Hepatocyte (in vitro differentiated cells): ENCODE measurements at regions not wholly inside any gene's neighbourhood (a gene's known extent, or its start where the extent isn't known, plus 50 kb on each side); places are given as distances from the start of the nearest gene placed in this dataset.

Source experiments
- DNase-seq: peaks from one replicate; pipeline ENCODE4 v3.0.0-alpha.2; 2016; ENCODE audit warnings: low spot score
- H2AFZ ChIP-seq: fragments of 200-600 bp; sonication (generic); 2 replicates; pipeline ENCODE4 v1.6.0; 2016; ENCODE audit warnings: antibody characterized with exemption, mild to moderate bottlenecking
- H3K27ac ChIP-seq: fragments of 200-600 bp; sonication (generic); 2 replicates; pipeline ENCODE4 v1.5.1; 2016; ENCODE audit warnings: mild to moderate bottlenecking
- H3K27me3 ChIP-seq: fragments of 200-600 bp; sonication (generic); 2 replicates; pipeline ENCODE4 v1.6.1; 2016
- H3K36me3 ChIP-seq: fragments of 200-600 bp; sonication (generic); replicated peaks from 2 replicates; pipeline ENCODE4 v1.5.1; 2016; ENCODE audit warnings: low read depth; ENCODE audit not compliant: insufficient read depth
- H3K4me1 ChIP-seq: fragments of 200-600 bp; sonication (generic); 2 replicates; pipeline ENCODE4 v1.5.1; 2016; ENCODE audit warnings: mild to moderate bottlenecking, moderate library complexity; ENCODE audit not compliant: insufficient read depth
- H3K4me2 ChIP-seq: fragments of 200-600 bp; sonication (generic); 2 replicates; pipeline ENCODE4 v1.6.0; 2016
- H3K4me3 ChIP-seq: fragments of 200-600 bp; sonication (generic); 2 replicates; pipeline ENCODE4 v1.5.1; 2016; ENCODE audit warnings: mild to moderate bottlenecking
- H3K79me2 ChIP-seq: fragments of 200-600 bp; sonication (generic); 2 replicates; pipeline ENCODE4 v1.6.0; 2017; ENCODE audit warnings: mild to moderate bottlenecking
- H3K9me2 ChIP-seq: fragments of 200-600 bp; sonication (generic); replicated peaks from 2 replicates; pipeline ENCODE4 v1.6.0; 2017; ENCODE audit warnings: mild to moderate bottlenecking; ENCODE audit not compliant: insufficient read depth
- H3K9me3 ChIP-seq: fragments of 200-600 bp; sonication (generic); 2 replicates; pipeline ENCODE4 v1.5.1; 2016; ENCODE audit warnings: low read depth, mild to moderate bottlenecking
- H4K20me1 ChIP-seq: fragments of 200-600 bp; sonication (generic); 2 replicates; pipeline ENCODE4 v1.6.0; 2016; ENCODE audit warnings: mild to moderate bottlenecking; ENCODE audit not compliant: insufficient read depth, poor library complexity, severe bottlenecking
- EZH2 ChIP-seq: fragments of 200-600 bp; sonication (generic); IDR thresholded peaks from 2 replicates; pipeline ENCODE4 v1.6.1; 2016; ENCODE audit warnings: antibody characterized with exemption, mild to moderate bottlenecking, borderline replicate concordance
- EZH2phosphoT487 ChIP-seq: fragments of 200-600 bp; sonication (generic); IDR thresholded peaks from one replicate; pipeline ENCODE4 v1.6.1; 2018; ENCODE audit warnings: antibody characterized with exemption, mild to moderate bottlenecking, low read depth, moderate library complexity; ENCODE audit not compliant: unreplicated experiment, severe bottlenecking
- WGBS: methylation state at CpG from one replicate; pipeline ENCODE4 v1.1.6; 2016; ENCODE audit warnings: low lambda C conversion rate; ENCODE audit errors: missing lambda C conversion rate; 5-methylcytosine and 5-hydroxymethylcytosine counted together
- TF ChIP-seq, protein P1 (sequence below): fragments of 200-600 bp; sonication (generic); IDR thresholded peaks from 2 replicates; pipeline ENCODE4 v1.5.1; 2016; ENCODE audit warnings: antibody characterized with exemption, mild to moderate bottlenecking; ENCODE audit not compliant: poor library complexity

DNA sequence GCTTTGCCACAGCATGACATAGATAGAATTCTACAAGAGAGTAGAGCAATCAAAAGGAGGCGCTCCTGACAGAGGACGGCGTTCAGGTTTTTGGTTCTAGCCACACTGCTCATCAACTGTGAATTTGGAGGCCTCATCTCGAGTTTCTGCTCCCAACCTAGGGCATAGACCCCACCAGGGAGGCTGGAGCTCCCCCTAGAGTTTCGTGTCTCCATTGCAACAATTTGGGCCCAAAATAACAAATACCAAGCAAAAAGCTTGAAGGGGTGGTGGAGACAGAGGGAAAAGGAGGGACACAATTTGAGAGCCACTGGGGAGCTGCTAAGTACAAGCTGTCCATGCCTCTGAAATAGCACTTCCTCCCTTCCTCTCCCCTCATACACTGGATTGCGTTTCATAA, 297.0 kb downstream of the GPATCH2 start:
- Histone ChIP-seq H2AFZ (no peak overlapping the region), H3K9me2 (no peaks in the 10 kb centered on the region), H3K36me3 (no peaks in the 10 kb centered on the region), H3K27me3 (no peaks in the 10 kb centered on the region), H3K27ac (no peak overlapping the region), H3K4me1 (peaks cover 4% of the 10 kb centered on the region), H3K4me3 (no peak overlapping the region), H3K4me2 (no peak overlapping the region), H4K20me1 (no peaks in the 10 kb centered on the region), H3K9me3 (no peaks in the 10 kb centered on the region), H3K79me2 (no peaks in the 10 kb centered on the region)
- WGBS, result 57% methylated on average over 6 of the region's 6 CpGs
- peak; percentile 20 for DNase-seq
- TF ChIP-seq, protein P1, sequence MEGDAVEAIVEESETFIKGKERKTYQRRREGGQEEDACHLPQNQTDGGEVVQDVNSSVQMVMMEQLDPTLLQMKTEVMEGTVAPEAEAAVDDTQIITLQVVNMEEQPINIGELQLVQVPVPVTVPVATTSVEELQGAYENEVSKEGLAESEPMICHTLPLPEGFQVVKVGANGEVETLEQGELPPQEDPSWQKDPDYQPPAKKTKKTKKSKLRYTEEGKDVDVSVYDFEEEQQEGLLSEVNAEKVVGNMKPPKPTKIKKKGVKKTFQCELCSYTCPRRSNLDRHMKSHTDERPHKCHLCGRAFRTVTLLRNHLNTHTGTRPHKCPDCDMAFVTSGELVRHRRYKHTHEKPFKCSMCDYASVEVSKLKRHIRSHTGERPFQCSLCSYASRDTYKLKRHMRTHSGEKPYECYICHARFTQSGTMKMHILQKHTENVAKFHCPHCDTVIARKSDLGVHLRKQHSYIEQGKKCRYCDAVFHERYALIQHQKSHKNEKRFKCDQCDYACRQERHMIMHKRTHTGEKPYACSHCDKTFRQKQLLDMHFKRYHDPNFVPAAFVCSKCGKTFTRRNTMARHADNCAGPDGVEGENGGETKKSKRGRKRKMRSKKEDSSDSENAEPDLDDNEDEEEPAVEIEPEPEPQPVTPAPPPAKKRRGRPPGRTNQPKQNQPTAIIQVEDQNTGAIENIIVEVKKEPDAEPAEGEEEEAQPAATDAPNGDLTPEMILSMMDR, result peak; percentile 43
- no peak for TF ChIP-seq EZH2phosphoT487

DNA sequence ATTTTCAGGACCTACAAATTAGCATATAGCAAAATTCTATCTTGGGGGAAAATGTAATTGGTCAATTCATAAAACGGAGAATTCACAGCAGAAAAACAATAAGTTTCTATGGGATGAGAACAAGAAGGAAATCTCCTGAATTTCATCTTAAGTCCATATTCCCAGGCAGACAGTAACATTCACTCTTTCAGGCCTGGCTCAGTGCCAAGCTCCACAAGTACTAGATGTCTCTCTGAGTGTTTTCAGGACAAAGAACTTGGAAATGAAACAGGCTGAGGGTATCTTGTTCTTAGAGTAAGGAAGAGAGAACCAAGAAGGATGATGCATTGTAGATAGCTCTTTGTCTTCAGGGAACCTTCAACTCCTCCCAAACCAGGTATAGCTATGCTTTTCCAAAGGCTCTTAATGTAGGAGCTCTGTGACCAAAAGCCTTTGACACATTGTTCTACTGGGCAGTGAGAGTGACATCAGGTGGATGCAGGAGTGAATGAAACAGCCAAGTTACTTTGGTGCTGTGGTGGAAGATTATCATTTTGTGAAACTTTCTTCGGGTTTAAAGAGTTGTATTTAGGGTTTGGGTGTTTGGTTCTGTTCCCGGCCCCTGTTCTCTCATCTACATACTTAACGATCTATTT, 298.3 kb downstream of the GPATCH2 start:
- Histone ChIP-seq H3K27ac (no peak overlapping the region), H4K20me1 (no peaks in the 10 kb centered on the region), H3K36me3 (no peaks in the 10 kb centered on the region), H3K79me2 (no peaks in the 10 kb centered on the region), H3K4me3 (no peak overlapping the region), H3K27me3 (no peaks in the 10 kb centered on the region), H3K9me3 (no peaks in the 10 kb centered on the region), H2AFZ (no peak overlapping the region), H3K9me2 (no peaks in the 10 kb centered on the region), H3K4me1 (peaks cover 4% of the 10 kb centered on the region), H3K4me2 (no peak overlapping the region)
- WGBS, result 88% methylated on average over 4 of the region's 4 CpGs
- TF ChIP-seq, protein P1, result no peak
- no peak for TF ChIP-seq EZH2phosphoT487
- TF ChIP-seq EZH2, result no peak
- peak; percentile 32 for DNase-seq

DNA sequence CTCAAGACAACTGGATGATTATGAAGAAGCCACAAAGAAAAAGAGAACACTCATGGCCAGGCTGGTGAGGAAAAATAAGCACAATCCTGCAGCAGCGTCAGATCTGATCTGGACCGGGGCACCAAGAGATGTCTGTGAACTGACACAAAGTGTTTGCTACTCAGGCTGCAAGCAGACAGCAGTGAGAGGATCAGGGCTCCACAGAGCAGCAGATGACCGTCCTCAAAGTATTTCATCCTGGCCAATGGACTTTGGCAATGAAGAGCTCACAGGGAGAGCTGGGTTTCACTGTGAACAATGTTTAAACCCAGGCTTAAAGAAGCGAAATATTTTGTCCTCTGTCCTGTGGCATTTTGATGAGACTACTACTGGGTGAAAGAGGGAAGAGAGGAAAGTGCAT, 299.2 kb downstream of the GPATCH2 start:
- H3K9me2 ChIP-seq, result no peaks in the 10 kb centered on the region
- no peaks in the 10 kb centered on the region for H3K79me2 ChIP-seq
- H4K20me1 ChIP-seq, result no peaks in the 10 kb centered on the region
- TF ChIP-seq, protein P1, result no peak
- TF ChIP-seq EZH2phosphoT487, result no peak
- TF ChIP-seq EZH2, result no peak
- peaks cover 4% of the 10 kb centered on the region for H3K4me1 ChIP-seq
- H3K36me3 ChIP-seq, result no peaks in the 10 kb centered on the region
- H3K9me3 ChIP-seq, result no peaks in the 10 kb centered on the region
- no peak for DNase-seq
- no peaks in the 10 kb centered on the region for H3K27me3 ChIP-seq
- no peak overlapping the region for H3K4me2 ChIP-seq
- no peak overlapping the region for H2AFZ ChIP-seq
- WGBS, result 78% methylated on average over 4 of the region's 4 CpGs
- no peak overlapping the region for H3K4me3 ChIP-seq
- H3K27ac ChIP-seq, result no peak overlapping the region
